Liver (tissue), 8 donors: ENCODE measurements at regions not wholly inside any gene's neighbourhood (a gene's known extent, or its start where the extent isn't known, plus 50 kb on each side); places are given as distances from the start of the nearest gene placed in this dataset.

ENCODE experiments used
- DNase-seq: peaks from one replicate; pipeline ENCODE4 v3.0.0-alpha.2; 2017; ENCODE audit warnings: low spot score
- H3K27ac ChIP-seq, 2 donors: one replicate each; pipeline ENCODE4 v1.7.0; 2013; ENCODE audit warnings: inconsistent platforms in 2 of 2, low read length in 2 of 2, control low read depth in 1 of 2, low read depth in 1 of 2, mild to moderate bottlenecking in 1 of 2
- H3K27me3 ChIP-seq, 4 donors: one replicate each; pipeline versions ENCODE4 v1.6.1 to v1.7.0; 2013; ENCODE audit warnings: low read length in 3 of 4, inconsistent platforms in 1 of 4, mild to moderate bottlenecking in 1 of 4, moderate library complexity in 1 of 4; ENCODE audit not compliant: control insufficient read depth in 4 of 4, insufficient read depth in 4 of 4
- H3K36me3 ChIP-seq, 4 donors: one replicate each; pipeline versions ENCODE4 v1.6.1 to v1.7.0; 2013; ENCODE audit warnings: low read length in 3 of 4, mild to moderate bottlenecking in 3 of 4, low read depth in 1 of 4, moderate library complexity in 1 of 4; ENCODE audit not compliant: control insufficient read depth in 4 of 4, insufficient read depth in 3 of 4
- H3K4me1 ChIP-seq, 4 donors: one replicate each; pipeline versions ENCODE4 v1.6.1 to v1.7.0; 2013; ENCODE audit warnings: low read length in 3 of 4, mild to moderate bottlenecking in 3 of 4, moderate library complexity in 1 of 4; ENCODE audit not compliant: control insufficient read depth in 4 of 4, insufficient read depth in 4 of 4
- H3K4me3 ChIP-seq, 3 donors: one replicate each; pipeline versions ENCODE4 v1.6.1 to v1.7.0; 2013; ENCODE audit warnings: low read length in 3 of 3, control low read depth in 1 of 3, low read depth in 1 of 3, mild to moderate bottlenecking in 1 of 3
- H3K9ac ChIP-seq, 2 donors: one replicate each; pipeline ENCODE4 v1.7.0; 2013; ENCODE audit warnings: low read length in 2 of 2, mild to moderate bottlenecking in 2 of 2, moderate library complexity in 2 of 2, control low read depth in 1 of 2, low read depth in 1 of 2
- H3K9me3 ChIP-seq, 4 donors: one replicate each; pipeline versions ENCODE4 v1.6.1 to v1.7.0; 2013; ENCODE audit warnings: low read length in 3 of 4; ENCODE audit not compliant: control insufficient read depth in 4 of 4
- EGR1 ChIP-seq, 2 donors: IDR thresholded peaks; 2 replicates each; pipeline ENCODE4 v1.6.1; 2016 to 2018; ENCODE audit warnings: antibody characterized with exemption in 2 of 2, low read depth in 2 of 2
- FOXA1 ChIP-seq: IDR thresholded peaks from 2 replicates; pipeline ENCODE4 v1.6.1; 2016; ENCODE audit warnings: antibody characterized with exemption
- FOXA2 ChIP-seq: IDR thresholded peaks from 2 replicates; pipeline ENCODE4 v1.6.1; 2016; ENCODE audit warnings: antibody characterized with exemption
- GABPA ChIP-seq, 2 donors: IDR thresholded peaks in 1 of 2; conservative IDR thresholded peaks in 1 of 2; 2 replicates each; pipeline ENCODE4 v1.6.1; 2016; ENCODE audit warnings: antibody characterized with exemption in 2 of 2, mild to moderate bottlenecking in 1 of 2, moderate library complexity in 1 of 2
- HNF4A ChIP-seq, 2 donors: conservative IDR thresholded peaks; 2 replicates each; pipeline ENCODE4 v1.6.1; 2016; ENCODE audit warnings: antibody characterized with exemption in 2 of 2, mild to moderate bottlenecking in 2 of 2
- JUND ChIP-seq, 2 donors: IDR thresholded peaks; 2 replicates each; pipeline ENCODE4 v1.6.1; 2016; ENCODE audit warnings: antibody characterized with exemption in 2 of 2
- NR2F2 ChIP-seq: IDR thresholded peaks from 2 replicates; pipeline ENCODE4 v1.6.1; 2016; ENCODE audit warnings: antibody characterized with exemption
- RAD21 ChIP-seq, 2 donors: IDR thresholded peaks; 2 replicates each; pipeline ENCODE4 v1.6.1; 2016; ENCODE audit warnings: antibody characterized with exemption in 2 of 2, mild to moderate bottlenecking in 2 of 2
- RXRA ChIP-seq, 2 donors: IDR thresholded peaks; 2 replicates each; pipeline ENCODE4 v1.6.1; 2017 to 2018; ENCODE audit warnings: antibody characterized with exemption in 2 of 2, mild to moderate bottlenecking in 1 of 2
- SP1 ChIP-seq: IDR thresholded peaks from 2 replicates; pipeline ENCODE4 v1.6.1; 2018; ENCODE audit warnings: antibody characterized with exemption, mild to moderate bottlenecking
- TAF1 ChIP-seq: conservative IDR thresholded peaks from 2 replicates; pipeline ENCODE4 v1.6.1; 2016; ENCODE audit warnings: antibody characterized with exemption, mild to moderate bottlenecking
- YY1 ChIP-seq: IDR thresholded peaks from 2 replicates; pipeline ENCODE4 v1.6.1; 2016; ENCODE audit warnings: antibody characterized with exemption, mild to moderate bottlenecking
- WGBS: extraction: QIAGEN DNeasy Blood & Tissue Kit; methylation state at CpG from one replicate; pipeline ENCODE4 v1.1.7; 2013; 5-methylcytosine and 5-hydroxymethylcytosine counted together
- TF ChIP-seq, protein P1 (sequence below): IDR thresholded peaks from 2 replicates; pipeline ENCODE4 v1.6.1; 2016; ENCODE audit warnings: antibody characterized with exemption
- TF ChIP-seq, protein P2 (sequence below): IDR thresholded peaks from 2 replicates; pipeline ENCODE4 v1.6.1; 2016; ENCODE audit warnings: antibody characterized with exemption
- TF ChIP-seq, protein P3 (sequence below): IDR thresholded peaks from 2 replicates; pipeline ENCODE4 v1.6.1; 2016; ENCODE audit warnings: antibody characterized with exemption, mild to moderate bottlenecking
- TF ChIP-seq, protein P4 (sequence below): fragments of 150-350 bp; IDR thresholded peaks from 2 replicates; pipeline ENCODE4 v1.5.1; 2017; ENCODE audit warnings: improper control_type of control experiment, low read depth, low read length; ENCODE audit not compliant: missing input control
- TF ChIP-seq, protein P5 (sequence below): IDR thresholded peaks from 2 replicates; pipeline ENCODE4 v1.6.1; 2016; ENCODE audit warnings: antibody characterized with exemption
- donor health status: healthy.
- donor health status: healthy.
- donor health status: healthy.
- donor health status: healthy.
- donor health status: healthy.

DNA sequence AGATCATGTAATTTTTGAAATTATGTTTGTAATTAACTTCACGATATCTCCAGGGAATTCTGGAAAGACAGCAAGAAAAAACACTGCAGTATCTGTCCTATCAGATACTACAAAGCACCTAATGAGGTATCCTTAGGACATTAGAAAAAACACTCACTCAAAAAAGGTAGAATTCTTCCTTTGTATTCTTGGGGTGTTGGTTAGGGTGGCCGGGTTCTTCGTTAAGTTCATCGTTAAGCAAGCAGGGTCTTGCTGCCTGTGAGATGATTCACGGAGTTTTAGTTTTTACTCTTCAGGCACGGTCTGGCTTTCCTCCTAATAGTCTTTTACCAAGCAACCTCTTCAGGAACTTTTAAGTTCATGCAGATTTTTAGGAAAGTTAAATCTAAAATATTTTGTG is 91.4 kb upstream of the IRX4 start:
- no peak overlapping the region for H3K4me3 ChIP-seq
- H3K9me3 ChIP-seq: no peaks in the 10 kb centered on the region
- H3K4me1 ChIP-seq: no peaks in the 10 kb centered on the region
- H3K36me3 ChIP-seq: no peaks in the 10 kb centered on the region
- H3K27ac ChIP-seq: no peak overlapping the region
- peaks cover 0 to 4% (median 0%) of the 10 kb centered on the region in 4 donors for H3K27me3 ChIP-seq
- TF ChIP-seq TAF1: no peak
- no peak for TF ChIP-seq EGR1 (IDR thresholded peaks at IDR 0.05; ENCODE audit: low read depth in 2 of 2)
- TF ChIP-seq JUND (IDR thresholded peaks at IDR 0.05): no peak
- TF ChIP-seq, protein P1, sequence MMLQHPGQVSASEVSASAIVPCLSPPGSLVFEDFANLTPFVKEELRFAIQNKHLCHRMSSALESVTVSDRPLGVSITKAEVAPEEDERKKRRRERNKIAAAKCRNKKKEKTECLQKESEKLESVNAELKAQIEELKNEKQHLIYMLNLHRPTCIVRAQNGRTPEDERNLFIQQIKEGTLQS: no peak
- TF ChIP-seq NR2F2: no peak
- WGBS: 79% methylated on average over 6 of the region's 6 CpGs
- no peak for DNase-seq
- no peak overlapping the region for H3K9ac ChIP-seq

DNA sequence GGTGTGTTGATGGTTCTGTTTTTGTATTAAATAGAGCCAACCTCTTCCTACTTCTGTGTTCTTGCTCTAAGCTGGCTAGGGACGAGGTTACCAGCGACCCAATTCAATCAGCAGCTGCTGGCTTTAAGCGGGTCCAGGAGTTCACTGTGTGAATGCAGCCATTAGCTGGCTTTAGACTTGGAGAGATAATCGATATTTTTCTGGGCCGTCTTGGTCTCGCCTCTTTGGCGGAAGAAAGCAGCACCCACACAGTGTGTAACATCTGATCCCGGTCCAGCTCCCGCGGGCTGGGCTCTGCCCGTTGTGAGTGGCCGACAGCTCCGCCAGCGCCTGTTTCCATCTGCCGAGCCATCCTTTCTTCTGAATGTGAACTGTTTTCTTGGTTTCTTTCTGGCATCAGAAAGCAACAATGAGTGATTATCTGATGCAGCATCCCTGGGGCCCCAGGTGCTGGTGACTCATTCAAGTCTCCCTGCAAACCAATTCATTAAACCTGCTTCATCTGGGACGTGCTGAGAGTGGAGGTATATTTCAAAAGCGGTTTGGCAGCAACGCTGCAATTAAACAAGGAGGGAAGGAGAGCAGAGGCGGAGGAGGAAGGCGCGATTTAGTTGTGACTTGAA is 90.8 kb upstream of the IRX4 start:
- H3K9me3 ChIP-seq: no peaks in the 10 kb centered on the region

More for the DNA sequence above, 90.8 kb upstream of the IRX4 start:
- no peak for TF ChIP-seq EGR1 (IDR thresholded peaks at IDR 0.05; ENCODE audit: low read depth in 2 of 2)
- TF ChIP-seq GABPA (IDR thresholded peaks at IDR 0.05 in 1 of 2, conservative IDR thresholded peaks at IDR 0.05 in 1 of 2): no peak
- TF ChIP-seq JUND (IDR thresholded peaks at IDR 0.05): no peak
- no peak for TF ChIP-seq YY1
- no peak for TF ChIP-seq HNF4A (conservative IDR thresholded peaks at IDR 0.05)
- TF ChIP-seq FOXA1: no peak
- TF ChIP-seq, protein P2, sequence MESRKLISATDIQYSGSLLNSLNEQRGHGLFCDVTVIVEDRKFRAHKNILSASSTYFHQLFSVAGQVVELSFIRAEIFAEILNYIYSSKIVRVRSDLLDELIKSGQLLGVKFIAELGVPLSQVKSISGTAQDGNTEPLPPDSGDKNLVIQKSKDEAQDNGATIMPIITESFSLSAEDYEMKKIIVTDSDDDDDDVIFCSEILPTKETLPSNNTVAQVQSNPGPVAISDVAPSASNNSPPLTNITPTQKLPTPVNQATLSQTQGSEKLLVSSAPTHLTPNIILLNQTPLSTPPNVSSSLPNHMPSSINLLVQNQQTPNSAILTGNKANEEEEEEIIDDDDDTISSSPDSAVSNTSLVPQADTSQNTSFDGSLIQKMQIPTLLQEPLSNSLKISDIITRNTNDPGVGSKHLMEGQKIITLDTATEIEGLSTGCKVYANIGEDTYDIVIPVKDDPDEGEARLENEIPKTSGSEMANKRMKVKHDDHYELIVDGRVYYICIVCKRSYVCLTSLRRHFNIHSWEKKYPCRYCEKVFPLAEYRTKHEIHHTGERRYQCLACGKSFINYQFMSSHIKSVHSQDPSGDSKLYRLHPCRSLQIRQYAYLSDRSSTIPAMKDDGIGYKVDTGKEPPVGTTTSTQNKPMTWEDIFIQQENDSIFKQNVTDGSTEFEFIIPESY: no peak
- TF ChIP-seq, protein P3, sequence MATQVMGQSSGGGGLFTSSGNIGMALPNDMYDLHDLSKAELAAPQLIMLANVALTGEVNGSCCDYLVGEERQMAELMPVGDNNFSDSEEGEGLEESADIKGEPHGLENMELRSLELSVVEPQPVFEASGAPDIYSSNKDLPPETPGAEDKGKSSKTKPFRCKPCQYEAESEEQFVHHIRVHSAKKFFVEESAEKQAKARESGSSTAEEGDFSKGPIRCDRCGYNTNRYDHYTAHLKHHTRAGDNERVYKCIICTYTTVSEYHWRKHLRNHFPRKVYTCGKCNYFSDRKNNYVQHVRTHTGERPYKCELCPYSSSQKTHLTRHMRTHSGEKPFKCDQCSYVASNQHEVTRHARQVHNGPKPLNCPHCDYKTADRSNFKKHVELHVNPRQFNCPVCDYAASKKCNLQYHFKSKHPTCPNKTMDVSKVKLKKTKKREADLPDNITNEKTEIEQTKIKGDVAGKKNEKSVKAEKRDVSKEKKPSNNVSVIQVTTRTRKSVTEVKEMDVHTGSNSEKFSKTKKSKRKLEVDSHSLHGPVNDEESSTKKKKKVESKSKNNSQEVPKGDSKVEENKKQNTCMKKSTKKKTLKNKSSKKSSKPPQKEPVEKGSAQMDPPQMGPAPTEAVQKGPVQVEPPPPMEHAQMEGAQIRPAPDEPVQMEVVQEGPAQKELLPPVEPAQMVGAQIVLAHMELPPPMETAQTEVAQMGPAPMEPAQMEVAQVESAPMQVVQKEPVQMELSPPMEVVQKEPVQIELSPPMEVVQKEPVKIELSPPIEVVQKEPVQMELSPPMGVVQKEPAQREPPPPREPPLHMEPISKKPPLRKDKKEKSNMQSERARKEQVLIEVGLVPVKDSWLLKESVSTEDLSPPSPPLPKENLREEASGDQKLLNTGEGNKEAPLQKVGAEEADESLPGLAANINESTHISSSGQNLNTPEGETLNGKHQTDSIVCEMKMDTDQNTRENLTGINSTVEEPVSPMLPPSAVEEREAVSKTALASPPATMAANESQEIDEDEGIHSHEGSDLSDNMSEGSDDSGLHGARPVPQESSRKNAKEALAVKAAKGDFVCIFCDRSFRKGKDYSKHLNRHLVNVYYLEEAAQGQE: no peak
- TF ChIP-seq SP1: no peak
- TF ChIP-seq FOXA2: no peak
- no peak for TF ChIP-seq RXRA (IDR thresholded peaks at IDR 0.05)
- no peak for TF ChIP-seq RAD21 (IDR thresholded peaks at IDR 0.05)
- TF ChIP-seq, protein P4, sequence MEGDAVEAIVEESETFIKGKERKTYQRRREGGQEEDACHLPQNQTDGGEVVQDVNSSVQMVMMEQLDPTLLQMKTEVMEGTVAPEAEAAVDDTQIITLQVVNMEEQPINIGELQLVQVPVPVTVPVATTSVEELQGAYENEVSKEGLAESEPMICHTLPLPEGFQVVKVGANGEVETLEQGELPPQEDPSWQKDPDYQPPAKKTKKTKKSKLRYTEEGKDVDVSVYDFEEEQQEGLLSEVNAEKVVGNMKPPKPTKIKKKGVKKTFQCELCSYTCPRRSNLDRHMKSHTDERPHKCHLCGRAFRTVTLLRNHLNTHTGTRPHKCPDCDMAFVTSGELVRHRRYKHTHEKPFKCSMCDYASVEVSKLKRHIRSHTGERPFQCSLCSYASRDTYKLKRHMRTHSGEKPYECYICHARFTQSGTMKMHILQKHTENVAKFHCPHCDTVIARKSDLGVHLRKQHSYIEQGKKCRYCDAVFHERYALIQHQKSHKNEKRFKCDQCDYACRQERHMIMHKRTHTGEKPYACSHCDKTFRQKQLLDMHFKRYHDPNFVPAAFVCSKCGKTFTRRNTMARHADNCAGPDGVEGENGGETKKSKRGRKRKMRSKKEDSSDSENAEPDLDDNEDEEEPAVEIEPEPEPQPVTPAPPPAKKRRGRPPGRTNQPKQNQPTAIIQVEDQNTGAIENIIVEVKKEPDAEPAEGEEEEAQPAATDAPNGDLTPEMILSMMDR: no peak
- TF ChIP-seq, protein P5, sequence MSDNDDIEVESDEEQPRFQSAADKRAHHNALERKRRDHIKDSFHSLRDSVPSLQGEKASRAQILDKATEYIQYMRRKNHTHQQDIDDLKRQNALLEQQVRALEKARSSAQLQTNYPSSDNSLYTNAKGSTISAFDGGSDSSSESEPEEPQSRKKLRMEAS: no peak
- no peak for TF ChIP-seq TAF1
- no peak overlapping the region for H3K4me3 ChIP-seq
- WGBS: 84% methylated on average over 21 of the region's 21 CpGs
- peaks cover 0 to 4% (median 0%) of the 10 kb centered on the region in 4 donors for H3K27me3 ChIP-seq
- H3K36me3 ChIP-seq: no peaks in the 10 kb centered on the region
- H3K9ac ChIP-seq: no peak overlapping the region
- H3K4me1 ChIP-seq: no peaks in the 10 kb centered on the region
- no peak for DNase-seq
- H3K27ac ChIP-seq: no peak overlapping the region
